HG03439 (cell line): ENCODE measurements at regions not wholly inside any gene's neighbourhood (a gene's known extent, or its start where the extent isn't known, plus 50 kb on each side); places are given as distances from the start of the nearest gene placed in this dataset.
"Not testable (repeated sequence)": the region's sequence is repeated elsewhere in the genome, so short reads cannot be mapped to it uniquely, and the experiment has no call there.

Experiments used
- ATAC-seq: cut with Tn5 transposase; IDR thresholded peaks from one replicate; pipeline ENCODE4 v1.9.1; 2021; ENCODE audit warnings: mild to moderate bottlenecking, moderate library complexity; ENCODE audit not compliant: unreplicated experiment

DNA sequence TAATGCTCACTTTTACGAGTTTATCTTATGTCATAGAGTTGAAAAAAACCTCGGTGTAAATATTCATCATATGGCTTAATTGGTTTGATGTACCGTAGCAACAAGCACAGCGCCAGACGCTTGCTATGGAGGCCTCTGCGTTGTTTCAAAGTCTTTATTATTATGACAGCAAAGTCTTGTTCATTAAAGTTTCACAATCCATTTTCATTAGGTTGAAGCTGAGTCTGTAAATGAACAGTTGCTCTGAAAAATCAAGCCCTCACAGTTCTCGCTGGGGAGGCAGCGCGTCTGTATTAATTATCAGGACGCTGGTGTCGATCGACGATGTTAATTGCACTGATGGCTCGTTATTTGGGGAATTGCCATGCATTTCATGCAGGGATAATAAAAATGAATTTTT lies 185.6 kb downstream of the INSC start:
- ATAC-seq, result no peak

GRCh38 chr11:15307619-15308024 lies 192.9 kb downstream of the INSC start:
- no peak for ATAC-seq

- no peak for ATAC-seq
Measured at GRCh38 chr11:15308840-15309239, 194.1 kb downstream of the INSC start.

DNA sequence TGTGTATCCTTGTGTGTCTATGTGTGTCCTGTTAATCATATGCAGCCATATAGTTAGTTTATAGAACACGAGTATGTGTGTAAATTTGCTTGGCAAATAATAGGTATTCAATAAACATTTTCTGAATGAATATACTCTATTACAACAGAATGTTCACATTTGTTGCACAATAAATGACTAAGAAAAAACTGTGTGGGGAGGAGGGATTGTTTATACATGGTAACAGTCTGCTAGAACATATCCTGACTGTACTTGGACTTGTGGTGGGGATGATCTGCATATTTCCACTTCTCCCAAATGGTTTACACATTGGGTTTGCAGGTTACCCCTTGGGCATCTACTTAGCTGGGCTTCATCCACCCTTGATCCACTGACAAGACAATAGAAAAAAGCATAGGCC lies 194.6 kb downstream of the INSC start:
- ATAC-seq, result no peak

- no peak for ATAC-seq
Measured at GRCh38 chr11:15313862-15314261, 199.1 kb downstream of the INSC start.

DNA sequence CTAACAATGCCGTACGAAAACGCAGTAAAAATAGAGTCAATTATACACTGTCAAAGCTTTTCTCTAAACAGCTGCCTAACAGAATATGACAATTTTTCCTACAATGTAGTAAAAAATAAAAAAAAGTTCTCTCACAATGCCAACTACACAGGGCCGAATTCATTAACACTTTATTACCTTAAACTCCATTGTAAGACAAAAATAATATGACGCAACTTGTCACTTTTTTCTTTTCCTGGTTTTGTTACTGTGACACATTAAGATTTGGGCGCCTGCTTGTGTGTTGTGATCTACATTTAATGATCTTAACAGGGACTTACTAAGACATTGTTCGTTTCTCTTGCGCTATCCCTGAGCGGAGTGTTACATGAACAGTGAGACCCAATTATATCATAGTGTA lies 204.1 kb downstream of the INSC start:
- ATAC-seq, result no peak

DNA sequence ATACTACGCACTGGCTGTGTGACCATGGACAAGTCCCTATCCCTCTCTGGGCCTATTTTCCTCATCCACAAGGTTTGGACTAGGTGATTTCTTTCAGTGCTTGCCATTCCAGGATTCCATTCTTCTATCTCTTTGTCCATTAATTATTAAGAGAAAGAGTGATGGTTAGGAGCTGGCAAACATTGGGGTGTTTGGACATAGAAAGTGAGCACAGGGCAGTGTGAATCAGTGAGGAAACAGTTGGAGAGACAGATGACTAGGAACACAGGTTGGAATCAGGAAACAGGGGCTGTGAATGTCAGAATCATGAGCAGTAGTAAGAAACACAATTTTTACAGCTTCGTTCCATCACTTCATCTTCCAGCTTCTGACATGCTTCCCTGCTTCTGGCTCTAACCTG lies 211.8 kb downstream of the INSC start:
- no peak for ATAC-seq

DNA sequence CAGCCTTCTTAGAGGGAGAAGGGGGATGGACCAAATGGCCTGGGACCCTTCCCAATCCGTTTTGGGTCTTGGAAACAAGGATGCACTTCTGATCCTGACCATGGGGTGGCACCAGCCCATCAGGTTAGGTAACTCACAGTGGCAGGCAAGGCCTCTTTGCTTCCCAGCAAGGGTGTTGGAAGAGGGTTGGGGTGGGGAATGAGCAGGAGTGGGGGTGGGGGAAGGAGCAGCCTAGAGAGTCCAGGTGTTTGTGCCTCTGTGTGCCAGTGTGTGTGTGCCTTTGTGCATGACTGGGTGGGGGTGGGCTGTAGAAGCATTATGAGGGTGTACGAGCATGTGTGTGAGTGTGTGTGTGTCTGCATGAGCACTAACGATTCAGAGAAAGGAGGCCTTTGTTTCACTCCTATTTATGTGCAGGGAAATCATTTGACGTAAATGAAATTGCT lies 213.1 kb downstream of the INSC start:
- no peak for ATAC-seq

- no peak for ATAC-seq
Measured at GRCh38 chr11:15333407-15333806, 218.7 kb downstream of the INSC start.

DNA sequence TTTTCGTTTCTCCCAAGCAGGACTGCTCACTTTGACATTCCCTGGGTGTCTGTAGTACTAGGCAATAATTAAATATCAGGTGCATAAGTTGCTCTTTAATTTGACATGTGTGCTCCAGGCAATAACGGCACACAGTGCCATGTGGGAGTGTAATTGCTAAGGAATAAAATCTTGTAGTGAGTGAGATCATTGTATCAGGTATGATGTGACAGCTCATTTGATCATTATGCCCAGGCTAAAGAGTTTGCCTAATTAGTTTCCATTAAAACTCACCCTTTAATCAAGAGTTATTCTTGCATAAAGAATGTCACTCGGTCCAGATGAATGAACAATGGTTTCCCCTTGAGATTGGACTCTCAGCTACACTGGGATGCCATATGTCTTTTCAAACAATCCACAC lies 220.0 kb downstream of the INSC start:
- ATAC-seq, result no peak

- ATAC-seq, result no peak
Measured at GRCh38 chr11:15336021-15336420, 221.3 kb downstream of the INSC start.

DNA sequence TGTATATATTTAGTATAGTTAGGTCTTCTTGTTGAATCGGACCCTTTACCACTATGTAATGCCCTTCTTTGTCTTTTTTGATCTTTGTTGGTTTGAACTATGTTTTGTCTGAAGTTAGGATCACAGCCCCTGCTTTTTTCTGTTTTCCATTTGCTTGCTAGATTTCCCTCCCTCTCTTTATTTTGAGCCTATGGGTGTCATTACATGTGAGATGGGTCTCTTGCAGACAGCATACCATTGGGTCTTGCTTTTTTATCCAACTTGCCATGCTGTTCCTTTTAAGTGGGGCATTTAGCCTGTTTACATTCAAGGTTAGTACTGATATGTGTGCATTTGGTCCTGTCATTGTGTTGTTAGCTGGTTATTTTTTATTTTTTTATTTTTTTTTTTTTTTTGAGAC lies 224.6 kb downstream of the INSC start:
- ATAC-seq, result no peak

GRCh38 chr11:15341587-15341986 lies 226.9 kb downstream of the INSC start:
- no peak for ATAC-seq

GRCh38 chr11:15342163-15342562 lies 227.4 kb downstream of the INSC start:
- ATAC-seq, result no peak

DNA sequence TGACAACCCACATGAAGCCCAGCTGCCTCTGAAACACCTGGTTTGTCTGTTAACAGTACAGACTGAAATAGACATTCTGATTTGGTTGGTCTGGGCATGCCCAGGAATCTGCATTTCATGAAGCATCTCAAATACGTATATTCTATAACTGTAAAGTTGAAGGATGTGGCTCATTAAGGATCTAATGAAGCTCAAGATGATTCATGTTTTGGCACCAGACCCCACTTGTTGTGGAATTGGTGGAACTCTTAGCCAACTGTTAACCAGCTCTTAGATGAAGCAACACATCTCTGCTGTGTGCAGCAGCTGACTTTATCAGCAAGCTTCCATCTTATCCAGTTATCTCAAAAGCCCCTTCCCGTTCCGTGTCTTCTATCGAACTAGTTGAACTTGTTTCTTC lies 232.2 kb downstream of the INSC start:
- ATAC-seq, result no peak

DNA sequence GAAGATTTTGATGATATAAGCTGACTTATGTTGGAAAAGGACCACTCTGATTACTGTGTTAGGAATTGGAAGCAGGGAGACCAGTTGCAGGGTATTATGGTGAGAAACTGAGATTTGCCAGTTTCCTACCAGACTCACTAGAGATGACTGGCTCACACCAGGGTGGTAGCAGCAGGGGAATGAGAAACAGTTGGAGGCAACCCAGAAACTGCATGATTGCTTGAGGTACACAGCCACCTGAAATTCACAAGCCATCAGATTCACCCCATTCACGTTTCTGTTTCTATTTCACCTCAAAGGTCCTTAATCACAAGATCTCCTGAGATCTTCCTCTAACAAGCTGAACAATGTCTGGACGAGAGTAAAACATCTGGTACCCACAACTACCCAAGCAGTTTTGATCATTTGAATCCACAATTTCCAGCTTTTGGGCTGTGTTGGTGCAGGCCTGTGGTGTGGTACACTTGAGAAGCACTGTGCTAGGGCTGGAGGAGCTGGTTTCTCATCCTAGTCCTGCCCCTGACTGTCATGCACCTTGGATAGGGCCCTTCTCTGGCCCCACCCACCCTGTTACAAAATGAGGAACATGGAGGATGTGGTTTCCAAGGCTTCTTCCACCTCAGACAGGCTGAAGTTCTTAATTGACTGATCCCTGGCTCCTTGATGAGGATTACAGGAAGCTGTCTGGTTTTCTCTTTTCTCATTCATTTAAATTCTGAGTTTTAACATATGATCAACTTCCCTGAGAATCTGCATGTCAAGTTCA lies 233.4 kb downstream of the INSC start:
- no peak for ATAC-seq

DNA sequence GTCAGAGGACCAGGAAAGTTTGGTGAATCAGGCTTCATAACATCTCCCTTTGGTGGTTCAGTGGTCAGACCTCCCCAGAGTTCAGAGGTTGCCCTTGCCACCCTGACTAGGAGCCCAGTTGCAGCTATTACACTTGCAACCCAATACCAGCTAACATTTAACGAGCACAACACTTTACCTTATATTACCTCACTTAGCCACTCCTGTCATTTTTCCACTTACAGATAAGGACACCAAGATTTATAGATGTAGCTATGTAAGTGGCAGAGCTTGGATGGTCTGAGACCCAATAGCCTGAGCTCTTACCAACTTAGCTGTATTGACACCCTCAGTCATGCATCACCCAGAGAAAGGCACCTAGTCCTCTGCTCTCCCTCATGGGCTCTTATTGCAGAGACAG lies 234.7 kb downstream of the INSC start:
- no peak for ATAC-seq

DNA sequence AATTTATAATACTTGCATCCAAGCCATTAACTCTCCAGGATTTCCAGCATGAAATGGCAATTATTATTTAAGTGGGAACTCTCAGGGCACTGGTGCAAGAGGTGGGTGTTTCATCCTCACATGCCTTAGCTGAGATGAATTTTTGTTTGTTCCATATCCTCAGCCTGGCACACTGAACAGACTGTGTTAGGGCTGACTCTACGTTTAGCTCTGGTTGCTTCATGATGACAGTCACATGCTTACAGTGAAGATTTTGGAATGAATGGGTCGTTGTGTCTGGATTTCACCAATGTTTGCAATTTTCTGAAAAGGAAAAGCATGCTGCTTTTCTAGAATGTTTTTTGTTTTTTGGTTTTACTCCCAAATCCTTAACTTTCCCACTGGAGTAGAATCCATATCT lies 246.6 kb downstream of the INSC start:
- no peak for ATAC-seq

- not testable (repeated sequence) for ATAC-seq
Measured at GRCh38 chr11:15365286-15365685, 250.6 kb downstream of the INSC start.

GRCh38 chr11:15367695-15368094 lies 253.0 kb downstream of the INSC start:
- no peak for ATAC-seq

DNA sequence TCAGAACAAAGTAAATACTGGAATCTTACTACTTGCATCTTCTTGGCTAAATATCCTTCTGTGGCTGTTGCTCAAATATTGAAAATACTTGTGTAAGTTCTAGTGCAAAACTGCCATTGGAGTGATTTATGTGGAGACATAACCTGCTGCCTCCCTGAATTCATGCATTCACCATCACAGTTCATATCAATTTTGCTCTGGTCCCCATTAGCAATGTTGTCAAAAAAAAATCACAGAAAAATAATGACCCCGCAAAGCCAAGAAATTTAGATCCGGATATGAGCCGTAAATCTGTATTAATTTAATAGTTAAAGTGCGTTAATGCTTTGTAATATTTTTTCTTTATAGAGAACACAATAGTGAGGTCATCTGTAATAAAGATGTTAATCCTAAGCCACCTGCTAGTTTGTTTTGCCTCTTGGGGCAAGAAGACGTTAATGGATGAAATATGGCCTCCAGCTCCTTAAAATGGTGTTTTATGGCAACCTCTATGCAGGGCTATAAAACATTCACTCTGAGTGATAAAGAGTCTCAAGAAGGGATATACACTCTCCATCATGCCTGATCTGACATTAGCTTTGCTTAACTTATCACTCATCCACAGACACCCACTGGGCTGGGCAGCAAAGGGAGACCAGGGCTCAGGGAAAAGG lies 255.9 kb downstream of the INSC start:
- ATAC-seq, result no peak

GRCh38 chr11:15371533-15371932 lies 256.8 kb downstream of the INSC start:
- no peak for ATAC-seq

DNA sequence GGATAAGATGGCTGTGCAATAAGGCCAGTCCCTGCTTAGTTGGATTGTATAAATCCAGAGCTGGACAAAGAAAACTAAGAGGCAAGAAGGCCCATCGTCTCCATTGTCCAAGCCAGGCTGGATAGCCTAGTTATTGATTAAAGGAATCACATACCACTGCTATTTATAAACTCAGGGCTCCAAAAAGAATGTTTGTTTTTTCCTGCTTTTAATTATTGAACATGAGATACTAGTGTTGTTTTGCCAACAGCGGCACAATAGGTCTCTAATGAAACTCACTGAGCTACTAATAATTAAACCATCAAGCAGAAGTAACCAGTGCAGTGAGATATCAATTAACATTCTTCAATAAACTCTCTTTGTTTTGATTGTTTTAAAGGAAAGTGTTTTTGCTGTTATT lies 259.7 kb downstream of the INSC start:
- ATAC-seq, result no peak
